WI38 (cell line): ENCODE measurements at regions not wholly inside any gene's neighbourhood (a gene's known extent, or its start where the extent isn't known, plus 50 kb on each side); places are given as distances from the start of the nearest gene placed in this dataset.
"Not testable (repeated sequence)": the region's sequence is repeated elsewhere in the genome, so short reads cannot be mapped to it uniquely, and the experiment has no call there.

Experiments used
- H3K4me3 ChIP-seq: 2 replicates; pipeline ENCODE4 v1.5.1; 2011; ENCODE audit warnings: low read depth, mild to moderate bottlenecking, control low read depth, low read length
- CTCF ChIP-seq: IDR thresholded peaks from 2 replicates; pipeline ENCODE4 v1.5.1; 2012; ENCODE audit warnings: low read depth, mild to moderate bottlenecking, control low read depth, low read length

- H3K4me3 ChIP-seq, result no peak overlapping the region
- TF ChIP-seq CTCF, result no peak
These were observed 101.7 kb upstream of the ARG1 start for GRCh38 chr6:131471331-131471730.

GRCh38 chr6:131473303-131473702, 99.7 kb upstream of the ARG1 start:
- not testable (repeated sequence) for H3K4me3 ChIP-seq

GRCh38 chr6:131476362-131476761, 96.7 kb upstream of the ARG1 start:
- TF ChIP-seq CTCF, result no peak
- H3K4me3 ChIP-seq, result no peak overlapping the region

- not testable (repeated sequence) for H3K4me3 ChIP-seq
These were observed 94.2 kb upstream of the ARG1 start for GRCh38 chr6:131478740-131479211.

- no peak for TF ChIP-seq CTCF
These were observed 86.4 kb upstream of the ARG1 start for GRCh38 chr6:131486608-131487007.

GRCh38 chr6:131488780-131489179, 84.2 kb upstream of the ARG1 start:
- no peak overlapping the region for H3K4me3 ChIP-seq
- no peak for TF ChIP-seq CTCF

More at GRCh38 chr6:131486608-131487007, 86.4 kb upstream of the ARG1 start:
- no peak overlapping the region for H3K4me3 ChIP-seq

GRCh38 chr6:131490441-131490840, 82.6 kb upstream of the ARG1 start:
- no peak overlapping the region for H3K4me3 ChIP-seq
- TF ChIP-seq CTCF, result no peak

- H3K4me3 ChIP-seq, result no peak overlapping the region
- TF ChIP-seq CTCF, result no peak
These were observed 80.0 kb upstream of the ARG1 start for GRCh38 chr6:131492932-131493573.

- not testable (repeated sequence) for H3K4me3 ChIP-seq
These were observed 68.6 kb upstream of the ARG1 start for GRCh38 chr6:131504387-131504786.
